Heart left ventricle (tissue), 16 donors: ENCODE measurements at regions not wholly inside any gene's neighbourhood (a gene's known extent, or its start where the extent isn't known, plus 50 kb on each side); places are given as distances from the start of the nearest gene placed in this dataset.

ENCODE experiments used
- ATAC-seq, 4 donors: fragments of 200-7000 bp; cut with Tn5 transposase; one replicate each; pipeline ENCODE4 v1.9.1; 2020 to 2022; ENCODE audit warnings: moderate library complexity in 4 of 4, mild to moderate bottlenecking in 3 of 4, moderate number of reproducible peaks in 1 of 4
- DNase-seq, 5 donors: peaks; one replicate each; pipeline ENCODE4 v3.0.0-alpha.2; 2020
- H3K27ac ChIP-seq, 12 donors: fragments of 200-600 bp; sonication (generic) in 4 of 12; one replicate each; pipeline versions ENCODE4 v1.5.0 to v1.8.0; 2016 to 2022; ENCODE audit warnings: mild to moderate bottlenecking in 2 of 12
- H3K27me3 ChIP-seq, 9 donors: fragments of 200-600 bp; sonication (generic) in 2 of 9; one replicate each; pipeline versions ENCODE4 v1.5.1 to v1.8.0; 2016 to 2022; ENCODE audit warnings: mild to moderate bottlenecking in 3 of 9
- H3K36me3 ChIP-seq, 9 donors: fragments of 200-600 bp; sonication (generic) in 2 of 9; one replicate each; pipeline versions ENCODE4 v1.5.0 to v1.8.0; 2018 to 2022; ENCODE audit warnings: mild to moderate bottlenecking in 2 of 9
- H3K4me1 ChIP-seq, 12 donors: fragments of 200-600 bp; sonication (generic) in 4 of 12; one replicate each; pipeline versions ENCODE4 v1.5.0 to v1.8.0; 2016 to 2022; ENCODE audit warnings: mild to moderate bottlenecking in 3 of 12
- H3K4me3 ChIP-seq, 12 donors: fragments of 200-600 bp; sonication (generic) in 4 of 12; one replicate each; pipeline versions ENCODE4 v1.5.0 to v1.8.0; 2017 to 2022; ENCODE audit warnings: mild to moderate bottlenecking in 9 of 12, moderate library complexity in 4 of 12
- H3K9me3 ChIP-seq, 12 donors: fragments of 200-600 bp; sonication (generic) in 4 of 12; one replicate each; pipeline versions ENCODE4 v1.5.0 to v1.8.0; 2016 to 2022; ENCODE audit warnings: mild to moderate bottlenecking in 1 of 12
- CTCF ChIP-seq, 12 donors: fragments of 200-600 bp; sonication (generic) in 4 of 12; IDR thresholded peaks; one replicate each; pipeline versions ENCODE4 v1.5.0 to v1.8.0; 2018 to 2022; ENCODE audit warnings: antibody characterized with exemption in 12 of 12, mild to moderate bottlenecking in 5 of 12
- POLR2A ChIP-seq, 2 donors: fragments of 450-650 bp; IDR thresholded peaks; one replicate each; pipeline ENCODE4 v1.6.1; 2017; ENCODE audit warnings: antibody characterized with exemption in 2 of 2, mild to moderate bottlenecking in 2 of 2, moderate library complexity in 2 of 2
- WGBS, 4 donors: extraction: QIAGEN DNeasy Blood & Tissue Kit in 2 of 4; methylation state at CpG; one replicate each; pipeline versions ENCODE4 v1.1.5 to v1.1.7; 2013 to 2018; 5-methylcytosine and 5-hydroxymethylcytosine counted together
- intact Hi-C, 10 donors: fragments of 100-400 bp; cut with DNase I; formaldehyde crosslinking; loops; one replicate each; pipeline versions ENCODE4 v1.11.1 to v1.14.2; 2022
- donor health status: ischemic (EF 13 %, LVEDD 7.1; RV severe dilation, severe dysfunction).
- donor health status: healthy with polysubstance abuse.
- donor health status: DM: no; HTN: yes; CAD: no.
- donor health status: DM: no; HTN: no; CAD: no.
- donor health status: ischemic (EF 25% LVEDD 6.9; RV normal size, moderate dysfunction).
- donor health status: ischemic (EF 25% LVEDD 5.7; RV mildly dilated, moderate dysfunction).
- donor health status: healthy.
- donor health status: DM: yes; HTN: yes; CAD: no.
- donor health status: ischemic (EF 35%, LVEDD 5.7; RV mildly dilated, moderate dysfunction).
- donor health status: nonischemic (EF 11% LVEDD 7.7; RV severe dilation, severe dysfunction).
- donor health status: DM: yes; HTN: yes; CAD: no.
- donor health status: PGD.
- donor health status: ischemic (EF 29% LVEDD 5.4; RV normal size, mild dysfunction).
- donor health status: nonischemic (EF 23%, LVEDD 6.1; RV moderate dilation, normal function).

- intact Hi-C loops = no loop called here
- H3K9me3 ChIP-seq = no peaks in the 10 kb centered on the region
- TF ChIP-seq POLR2A (IDR thresholded peaks at IDR 0.05) = no peak
- TF ChIP-seq CTCF (IDR thresholded peaks at IDR 0.05) = no peak
- H3K36me3 ChIP-seq = no peaks in the 10 kb centered on the region
- WGBS, 4 donors = 74 to 81% (median 76%) methylated on average over 7 of the region's 7 CpGs
- peaks cover 0 to 31% (median 0%) of the 10 kb centered on the region in 9 donors for H3K27me3 ChIP-seq
- H3K27ac ChIP-seq = no peak overlapping the region
- peaks cover 0 to 25% (median 17%) of the 10 kb centered on the region in 12 donors for H3K4me1 ChIP-seq
- DNase-seq (no peak), ATAC-seq (no peak)
- H3K4me3 ChIP-seq = no peak overlapping the region
Observed at GRCh38 chr22:27418261-27418660, 383.3 kb downstream of the MN1 start.

GRCh38 chr22:27419473-27419872 is 382.1 kb downstream of the MN1 start:
- no peaks in the 10 kb centered on the region for H3K9me3 ChIP-seq
- 66 to 76% (median 73%) methylated on average over 7 of the region's 7 CpGs for WGBS, 4 donors
- no peak for TF ChIP-seq POLR2A (IDR thresholded peaks at IDR 0.05)
- no peak for TF ChIP-seq CTCF (IDR thresholded peaks at IDR 0.05)
- peaks cover 0 to 25% (median 17%) of the 10 kb centered on the region in 12 donors for H3K4me1 ChIP-seq
- peaks cover 0 to 21% (median 0%) of the 10 kb centered on the region in 9 donors for H3K27me3 ChIP-seq
- intact Hi-C loops = no loop called here
- ATAC-seq (no peak), DNase-seq (no peak)
- H3K36me3 ChIP-seq = no peaks in the 10 kb centered on the region
- H3K4me3 ChIP-seq = no peak overlapping the region
- peak overlapping the region in 3 of 12 donors; percentile 67 to 89 (median 75) for H3K27ac ChIP-seq

- 59 to 69% (median 62%) methylated on average over 5 to 6 of the region's 6 CpGs for WGBS, 4 donors
Observed at GRCh38 chr22:27420195-27420816, 381.2 kb downstream of the MN1 start.

More at GRCh38 chr22:27420195-27420816, 381.2 kb downstream of the MN1 start:
- intact Hi-C loops = no loop called here
- H3K9me3 ChIP-seq = peaks cover 0 to 4% (median 0%) of the 10 kb centered on the region in 12 donors
- no peaks in the 10 kb centered on the region for H3K36me3 ChIP-seq
- ATAC-seq (peak in 3 of 4 donors; percentile 35 to 51 (median 38)), DNase-seq (no peak)
- peak overlapping the region in 9 of 12 donors; percentile 9 to 89 (median 67) for H3K27ac ChIP-seq
- H3K4me3 ChIP-seq = no peak overlapping the region
- peaks cover 0 to 25% (median 17%) of the 10 kb centered on the region in 12 donors for H3K4me1 ChIP-seq
- no peak for TF ChIP-seq CTCF (IDR thresholded peaks at IDR 0.05)
- no peak for TF ChIP-seq POLR2A (IDR thresholded peaks at IDR 0.05)
- peaks cover 0 to 14% (median 0%) of the 10 kb centered on the region in 9 donors for H3K27me3 ChIP-seq
